Progenitor cell of endocrine pancreas (in vitro differentiated cells): ENCODE measurements at regions not wholly inside any gene's neighbourhood (a gene's known extent, or its start where the extent isn't known, plus 50 kb on each side); places are given as distances from the start of the nearest gene placed in this dataset.
"Not testable (repeated sequence)": the region's sequence is repeated elsewhere in the genome, so short reads cannot be mapped to it uniquely, and the experiment has no call there.

Experiments used
- DNase-seq: peaks from one replicate; pipeline ENCODE4 v3.0.0; 2021; ENCODE audit warnings: low spot score; ENCODE audit not compliant: unreplicated experiment
- H3K27ac Mint-ChIP-seq: 2 replicates; pipeline ENCODE4 v1.8.0; 2021; ENCODE audit warnings: mild to moderate bottlenecking, moderate library complexity, mixed read lengths
- H3K27me3 Mint-ChIP-seq: 2 replicates; pipeline ENCODE4 v1.8.0; 2021; ENCODE audit warnings: mixed read lengths
- H3K36me3 Mint-ChIP-seq: 2 replicates; pipeline ENCODE4 v1.8.0; 2022; ENCODE audit warnings: mixed read lengths; ENCODE audit not compliant: insufficient read depth
- H3K4me1 Mint-ChIP-seq: 2 replicates; pipeline ENCODE4 v1.8.0; 2021; ENCODE audit warnings: low read depth, mixed read lengths
- H3K4me3 Mint-ChIP-seq: 2 replicates; pipeline ENCODE4 v1.8.0; 2021; ENCODE audit warnings: low read depth, mild to moderate bottlenecking, moderate library complexity, mixed read lengths
- H3K9me3 Mint-ChIP-seq: 2 replicates; pipeline ENCODE4 v1.8.0; 2021; ENCODE audit warnings: low read depth, mixed read lengths
- CTCF ChIP-seq: fragments of 200-600 bp; sonication (generic); IDR thresholded peaks from one replicate; pipeline ENCODE4 v1.5.0; 2021; ENCODE audit warnings: antibody characterized with exemption, mild to moderate bottlenecking; ENCODE audit not compliant: unreplicated experiment

- Mint-ChIP-seq H3K4me1 (no peaks in the 10 kb centered on the region), H3K9me3 (peaks cover 21% of the 10 kb centered on the region), H3K27me3 (no peaks in the 10 kb centered on the region), H3K36me3 (no peaks in the 10 kb centered on the region), H3K27ac (no peak overlapping the region), H3K4me3 (no peak overlapping the region)
- no peak for DNase-seq
- no peak for TF ChIP-seq CTCF
Observed at GRCh38 chr2:142398212-142398611, 267.4 kb upstream of the LRP1B start.

- no peak overlapping the region for H3K4me3 Mint-ChIP-seq
- peaks cover 13% of the 10 kb centered on the region for H3K9me3 Mint-ChIP-seq
- DNase-seq: no peak
- H3K27ac Mint-ChIP-seq: no peak overlapping the region
- no peaks in the 10 kb centered on the region for H3K4me1 Mint-ChIP-seq
- H3K27me3 Mint-ChIP-seq: no peaks in the 10 kb centered on the region
- no peaks in the 10 kb centered on the region for H3K36me3 Mint-ChIP-seq
- no peak for TF ChIP-seq CTCF
Observed at GRCh38 chr2:142395291-142395690, 264.5 kb upstream of the LRP1B start.

DNA sequence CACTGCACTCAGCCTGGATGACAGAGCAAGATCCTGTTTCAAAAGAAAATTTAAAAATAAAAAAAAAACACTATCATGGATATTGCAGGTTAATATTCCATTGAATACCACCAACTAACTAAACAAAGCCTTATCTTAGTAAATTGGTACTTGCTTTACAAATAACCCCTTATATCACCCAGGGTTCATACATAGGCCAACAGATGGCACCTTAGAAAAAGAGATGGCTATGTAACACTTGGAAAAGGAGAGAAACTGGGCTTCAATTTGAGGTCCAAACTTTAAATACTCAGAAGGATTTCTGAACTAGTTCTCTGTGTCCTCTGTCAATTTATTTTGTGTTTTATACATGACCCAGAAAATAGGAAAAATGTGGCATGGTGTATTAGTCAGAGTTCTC lies 249.6 kb upstream of the LRP1B start:
- no peak for TF ChIP-seq CTCF
- H3K9me3 Mint-ChIP-seq: peaks cover 6% of the 10 kb centered on the region
- no peak overlapping the region for H3K4me3 Mint-ChIP-seq

GRCh38 chr2:142362069-142362468 lies 231.3 kb upstream of the LRP1B start:
- not testable (repeated sequence) for H3K4me3 Mint-ChIP-seq, H3K9me3 Mint-ChIP-seq, DNase-seq, H3K27me3 Mint-ChIP-seq, H3K4me1 Mint-ChIP-seq, H3K36me3 Mint-ChIP-seq, H3K27ac Mint-ChIP-seq

More for the DNA sequence above, 249.6 kb upstream of the LRP1B start:
- no peaks in the 10 kb centered on the region for H3K36me3 Mint-ChIP-seq
- DNase-seq: no peak
- H3K4me1 Mint-ChIP-seq: no peaks in the 10 kb centered on the region
- H3K27me3 Mint-ChIP-seq: no peaks in the 10 kb centered on the region
- H3K27ac Mint-ChIP-seq: no peak overlapping the region

DNA sequence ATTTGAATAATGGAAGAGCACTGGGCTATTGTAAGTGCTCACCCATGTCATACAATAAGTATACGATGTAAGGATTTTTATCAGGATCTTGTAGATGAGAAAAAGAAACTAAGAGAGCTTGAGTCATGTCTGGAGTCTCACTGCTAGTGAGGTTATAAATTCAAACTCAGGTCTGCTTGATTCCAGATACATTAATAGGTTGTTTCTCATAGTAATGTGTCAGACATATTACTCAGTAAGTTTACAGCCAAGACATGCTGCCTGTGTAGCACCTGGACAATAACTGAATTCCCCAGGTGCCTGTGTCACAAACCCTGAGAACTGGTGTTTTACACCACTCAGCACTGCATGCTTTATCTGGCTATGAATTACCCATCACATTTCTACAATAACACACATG lies 216.9 kb upstream of the LRP1B start:
- no peaks in the 10 kb centered on the region for H3K36me3 Mint-ChIP-seq
- H3K4me3 Mint-ChIP-seq: no peak overlapping the region
- TF ChIP-seq CTCF: no peak
- DNase-seq: no peak
- no peak overlapping the region for H3K27ac Mint-ChIP-seq
- no peaks in the 10 kb centered on the region for H3K4me1 Mint-ChIP-seq
- H3K27me3 Mint-ChIP-seq: no peaks in the 10 kb centered on the region
- H3K9me3 Mint-ChIP-seq: no peaks in the 10 kb centered on the region

DNA sequence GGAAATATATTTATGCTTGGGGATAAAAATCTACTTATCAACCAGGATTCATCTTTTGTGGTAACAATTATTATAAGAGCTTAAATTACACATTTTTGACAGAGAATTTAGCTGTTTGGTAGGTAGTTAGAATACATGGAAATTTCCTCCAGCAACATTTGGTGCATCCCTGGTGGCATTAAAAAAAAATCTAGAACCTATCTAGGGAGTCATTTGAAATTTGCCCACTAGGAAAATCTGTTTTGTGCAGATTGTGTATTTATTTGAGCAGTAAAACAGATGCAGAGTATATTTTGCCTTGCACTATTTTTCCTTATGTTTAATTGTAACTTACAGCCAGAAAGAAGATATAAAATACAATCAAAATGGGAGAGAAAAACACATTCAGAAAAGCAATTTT lies 208.4 kb upstream of the LRP1B start:
- Mint-ChIP-seq H3K4me1 (no peaks in the 10 kb centered on the region), H3K27me3 (no peaks in the 10 kb centered on the region), H3K9me3 (peaks cover 4% of the 10 kb centered on the region), H3K4me3 (no peak overlapping the region), H3K27ac (no peak overlapping the region), H3K36me3 (no peaks in the 10 kb centered on the region)
- no peak for DNase-seq
- no peak for TF ChIP-seq CTCF
